ENCODE measurements at regions not wholly inside any gene's neighbourhood (a gene's known extent, or its start where the extent isn't known, plus 50 kb on each side); places are given as distances from the start of the nearest gene placed in this dataset.

- no peak for DNase-seq (ENCODE audit: low spot score)
Observed at GRCh38 chr10:123496375-123496774, 169.8 kb upstream of the GPR26 start.

- DNase-seq (ENCODE audit: low spot score), result no peak
Observed at GRCh38 chr10:123496996-123497660, 169.0 kb upstream of the GPR26 start.

GRCh38 chr10:123500110-123500509, 166.0 kb upstream of the GPR26 start:
- no peak for DNase-seq (ENCODE audit: low spot score)

GRCh38 chr10:123501148-123501547, 165.0 kb upstream of the GPR26 start:
- DNase-seq (ENCODE audit: low spot score), result no peak

- no peak for DNase-seq (ENCODE audit: low spot score)
Observed at GRCh38 chr10:123502983-123503382, 163.2 kb upstream of the GPR26 start.

GRCh38 chr10:123506455-123506854, 159.7 kb upstream of the GPR26 start:
- no peak for DNase-seq (ENCODE audit: low spot score)

GRCh38 chr10:123507298-123507697, 158.9 kb upstream of the GPR26 start:
- no peak for DNase-seq (ENCODE audit: low spot score)

GRCh38 chr10:123509338-123509737, 156.8 kb upstream of the GPR26 start:
- DNase-seq (ENCODE audit: low spot score), result no peak

GRCh38 chr10:123512901-123513775, 153.0 kb upstream of the GPR26 start:
- peak; percentile 44 for DNase-seq (ENCODE audit: low spot score)

GRCh38 chr10:123513870-123514269, 152.3 kb upstream of the GPR26 start:
- no peak for DNase-seq (ENCODE audit: low spot score)

- no peak for DNase-seq (ENCODE audit: low spot score)
Observed at GRCh38 chr10:123514996-123515395, 151.2 kb upstream of the GPR26 start.

GRCh38 chr10:123515661-123516060, 150.5 kb upstream of the GPR26 start:
- DNase-seq (ENCODE audit: low spot score), result no peak

- no peak for DNase-seq (ENCODE audit: low spot score)
Observed at GRCh38 chr10:123516291-123516690, 149.9 kb upstream of the GPR26 start.

GRCh38 chr10:123517426-123517825, 148.7 kb upstream of the GPR26 start:
- no peak for DNase-seq (ENCODE audit: low spot score)

- no peak for DNase-seq (ENCODE audit: low spot score)
Observed at GRCh38 chr10:123517901-123518300, 148.3 kb upstream of the GPR26 start.

GRCh38 chr10:123518765-123519164, 147.4 kb upstream of the GPR26 start:
- no peak for DNase-seq (ENCODE audit: low spot score)

GRCh38 chr10:123519861-123520260, 146.3 kb upstream of the GPR26 start:
- no peak for DNase-seq (ENCODE audit: low spot score)

GRCh38 chr10:123521076-123521475, 145.1 kb upstream of the GPR26 start:
- no peak for DNase-seq (ENCODE audit: low spot score)

- DNase-seq (ENCODE audit: low spot score), result no peak
Observed at GRCh38 chr10:123521556-123521955, 144.6 kb upstream of the GPR26 start.

- DNase-seq (ENCODE audit: low spot score), result no peak
Observed at GRCh38 chr10:123522702-123523312, 143.3 kb upstream of the GPR26 start.

- no peak for DNase-seq (ENCODE audit: low spot score)
Observed at GRCh38 chr10:123523833-123524232, 142.3 kb upstream of the GPR26 start.

GRCh38 chr10:123526356-123527064, 139.6 kb upstream of the GPR26 start:
- no peak for DNase-seq (ENCODE audit: low spot score)
